Mucosa of descending colon (tissue), 3 donors: ENCODE measurements at regions not wholly inside any gene's neighbourhood (a gene's known extent, or its start where the extent isn't known, plus 50 kb on each side); places are given as distances from the start of the nearest gene placed in this dataset.
"Not testable (repeated sequence)": the region's sequence is repeated elsewhere in the genome, so short reads cannot be mapped to it uniquely, and the experiment has no call there.

Source experiments
- ATAC-seq: fragments of 200-7000 bp; cut with Tn5 transposase; one replicate; pipeline ENCODE4 v1.9.1; 2020; ENCODE audit warnings: mild to moderate bottlenecking, moderate library complexity
- DNase-seq, 3 donors: peaks; one replicate each; pipeline ENCODE4 v3.0.0-alpha.2; 2020
- H3K36me3 ChIP-seq: fragments of 200-600 bp; one replicate; pipeline ENCODE4 v1.8.0; 2021; ENCODE audit warnings: low read depth, mild to moderate bottlenecking
- H3K4me1 ChIP-seq: fragments of 200-600 bp; one replicate; pipeline ENCODE4 v1.8.0; 2021; ENCODE audit warnings: low read depth, mild to moderate bottlenecking
- H3K4me3 ChIP-seq: fragments of 200-600 bp; one replicate; pipeline ENCODE4 v1.8.0; 2021; ENCODE audit warnings: mild to moderate bottlenecking
- H3K9me3 ChIP-seq: fragments of 200-600 bp; one replicate; pipeline ENCODE4 v1.8.0; 2021; ENCODE audit warnings: mild to moderate bottlenecking
- CTCF ChIP-seq: fragments of 200-600 bp; IDR thresholded peaks from one replicate; pipeline ENCODE4 v1.8.0; 2022; ENCODE audit warnings: antibody characterized with exemption, mild to moderate bottlenecking
- intact Hi-C, 2 donors: fragments of 100-400 bp; cut with DNase I in 1 of 2; cut with micrococcal nuclease in 1 of 2; formaldehyde crosslinking; loops; one replicate each; pipeline versions ENCODE4 v1.11.0 to v1.11.1; 2022; cut with DNase I, micrococcal nuclease
- donor health status: DM: no; HTN: no; CAD: no; lungs with moderate emphysema.
- donor health status: DM: no; HTN: no; CAD: no.
- donor health status: DM: no; HTN: yes; CAD: no.

DNA sequence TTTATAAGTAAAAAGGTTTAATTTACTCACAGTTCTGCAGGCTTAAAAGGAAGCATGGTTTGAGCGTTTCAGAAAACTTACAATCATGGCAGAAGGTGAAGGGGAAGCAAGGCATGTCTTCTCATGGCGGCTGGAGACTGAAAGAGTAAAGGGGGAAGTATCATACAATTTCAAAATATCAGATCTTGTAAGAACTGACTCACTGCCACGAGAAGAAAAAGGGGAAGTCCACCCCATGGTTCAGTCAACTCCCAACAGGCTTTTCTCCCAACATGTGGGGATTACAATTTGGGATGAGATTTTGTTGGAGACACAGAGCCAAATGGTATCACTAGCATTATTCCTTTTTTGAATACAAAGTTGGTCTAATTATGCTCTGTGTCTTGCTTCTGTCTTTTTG lies 627.9 kb upstream of the ST8SIA4 start:
- no peak for ATAC-seq
- Histone ChIP-seq H3K4me1 (no peaks in the 10 kb centered on the region), H3K4me3 (no peak overlapping the region), H3K9me3 (peaks cover 8% of the 10 kb centered on the region), H3K36me3 (no peaks in the 10 kb centered on the region)
- TF ChIP-seq CTCF = no peak
- intact Hi-C loops = loop anchor here in 1 of 2 donors (10.0 kb wide), 1 partner anchor 144 kb away; no protein-coding TSS in a partner anchor
- no peak for DNase-seq

DNA sequence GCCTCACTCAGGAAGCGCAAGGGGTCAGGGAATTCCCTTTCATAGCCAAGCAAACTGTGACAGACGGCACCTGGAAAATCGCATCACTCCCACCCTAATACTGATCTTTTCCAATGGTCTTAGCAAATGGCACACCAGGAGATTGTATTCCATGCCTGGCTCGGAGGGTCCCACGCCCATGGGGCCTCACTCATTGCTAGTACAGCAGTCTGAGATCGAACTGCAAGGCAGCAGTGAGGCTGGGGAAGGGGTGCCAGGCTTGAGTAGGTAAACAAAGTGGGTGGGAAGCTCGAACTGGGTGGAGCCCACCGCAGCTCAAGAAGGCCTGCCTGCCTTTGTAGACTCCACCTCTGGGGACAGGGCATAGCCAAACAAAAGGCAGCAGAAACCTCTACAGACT lies 626.0 kb upstream of the ST8SIA4 start:
- ATAC-seq, H3K4me3 ChIP-seq, H3K36me3 ChIP-seq, H3K9me3 ChIP-seq, DNase-seq, intact Hi-C loops, H3K4me1 ChIP-seq: not testable (repeated sequence)

DNA sequence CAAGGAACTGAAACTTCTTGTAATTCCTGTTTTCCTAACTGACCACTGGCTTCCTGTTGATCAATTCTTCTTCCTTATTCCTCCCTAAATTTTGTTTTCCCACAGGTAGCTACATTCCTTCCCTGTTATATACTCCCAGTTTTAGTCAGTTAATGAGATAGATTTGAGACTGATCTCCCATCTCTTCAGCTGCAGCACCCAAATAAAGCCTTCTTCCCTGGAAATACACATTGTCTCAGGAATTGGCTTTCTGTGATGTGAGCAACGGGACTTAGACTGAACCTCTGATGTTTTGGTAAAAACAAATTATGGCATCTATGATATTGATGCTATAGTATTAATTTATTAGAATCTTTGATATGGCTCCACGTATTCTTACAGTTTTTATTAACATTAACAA lies 617.3 kb upstream of the ST8SIA4 start:
- H3K9me3 ChIP-seq = peaks cover 18% of the 10 kb centered on the region
- TF ChIP-seq CTCF = no peak
- intact Hi-C loops = no loop called here
- H3K36me3 ChIP-seq = no peaks in the 10 kb centered on the region
- DNase-seq = no peak
- no peaks in the 10 kb centered on the region for H3K4me1 ChIP-seq
- H3K4me3 ChIP-seq = no peak overlapping the region
- ATAC-seq = no peak

- Histone ChIP-seq H3K9me3 (peaks cover 22% of the 10 kb centered on the region), H3K4me1 (no peaks in the 10 kb centered on the region), H3K36me3 (no peaks in the 10 kb centered on the region), H3K4me3 (no peak overlapping the region)
- no peak for DNase-seq
- intact Hi-C loops = no loop called here
- TF ChIP-seq CTCF = no peak
- ATAC-seq = no peak
These were observed 614.7 kb upstream of the ST8SIA4 start for GRCh38 chr5:101517795-101518194.

GRCh38 chr5:101515721-101516120 lies 612.6 kb upstream of the ST8SIA4 start:
- H3K4me1 ChIP-seq = no peaks in the 10 kb centered on the region
- ATAC-seq (no peak), DNase-seq (no peak)
- intact Hi-C loops = no loop called here
- H3K36me3 ChIP-seq = no peaks in the 10 kb centered on the region
- peaks cover 17% of the 10 kb centered on the region for H3K9me3 ChIP-seq
- H3K4me3 ChIP-seq = no peak overlapping the region
- TF ChIP-seq CTCF = no peak

- H3K4me3 ChIP-seq = no peak overlapping the region
- no peaks in the 10 kb centered on the region for H3K4me1 ChIP-seq
- intact Hi-C loops = no loop called here
- H3K36me3 ChIP-seq = no peaks in the 10 kb centered on the region
- no peak for TF ChIP-seq CTCF
- ATAC-seq = no peak
- peaks cover 26% of the 10 kb centered on the region for H3K9me3 ChIP-seq
- no peak for DNase-seq
These were observed 602.9 kb upstream of the ST8SIA4 start for GRCh38 chr5:101505891-101506570.
